GM18870 (cell line): ENCODE measurements at regions not wholly inside any gene's neighbourhood (a gene's known extent, or its start where the extent isn't known, plus 50 kb on each side); places are given as distances from the start of the nearest gene placed in this dataset.

Experiments used
- ATAC-seq: cut with Tn5 transposase; IDR thresholded peaks from one replicate; pipeline ENCODE4 v1.9.1; 2021; ENCODE audit warnings: moderate library complexity; ENCODE audit not compliant: unreplicated experiment

- no peak for ATAC-seq
These were observed 354.8 kb downstream of the MEIS1 start for GRCh38 chr2:66789741-66790140.

- ATAC-seq, result no peak
These were observed 355.8 kb downstream of the MEIS1 start for GRCh38 chr2:66790651-66791181.

GRCh38 chr2:66794070-66794469, 359.1 kb downstream of the MEIS1 start:
- no peak for ATAC-seq

GRCh38 chr2:66794551-66794950, 359.6 kb downstream of the MEIS1 start:
- no peak for ATAC-seq

- ATAC-seq, result no peak
These were observed 368.0 kb downstream of the MEIS1 start for GRCh38 chr2:66802877-66803276.

GRCh38 chr2:66803726-66804125, 368.8 kb downstream of the MEIS1 start:
- no peak for ATAC-seq

- ATAC-seq, result no peak
These were observed 370.3 kb downstream of the MEIS1 start for GRCh38 chr2:66805016-66805865.

GRCh38 chr2:66805968-66806367, 371.0 kb downstream of the MEIS1 start:
- no peak for ATAC-seq

GRCh38 chr2:66813525-66813924, 378.6 kb downstream of the MEIS1 start:
- no peak for ATAC-seq

- ATAC-seq, result no peak
These were observed 379.1 kb downstream of the MEIS1 start for GRCh38 chr2:66813976-66814375.

- no peak for ATAC-seq
These were observed 380.0 kb downstream of the MEIS1 start for GRCh38 chr2:66814916-66815315.

GRCh38 chr2:66815886-66816285, 381.0 kb downstream of the MEIS1 start:
- no peak for ATAC-seq

- no peak for ATAC-seq
These were observed 386.2 kb downstream of the MEIS1 start for GRCh38 chr2:66821168-66821567.

GRCh38 chr2:66822186-66822585, 387.3 kb downstream of the MEIS1 start:
- ATAC-seq, result no peak

GRCh38 chr2:66824926-66825325, 390.0 kb downstream of the MEIS1 start:
- no peak for ATAC-seq

- no peak for ATAC-seq
These were observed 392.9 kb downstream of the MEIS1 start for GRCh38 chr2:66827851-66828250.

GRCh38 chr2:66828876-66829275, 394.0 kb downstream of the MEIS1 start:
- no peak for ATAC-seq

- ATAC-seq, result no peak
These were observed 396.0 kb downstream of the MEIS1 start for GRCh38 chr2:66830881-66831280.

GRCh38 chr2:66832646-66833435, 397.9 kb downstream of the MEIS1 start:
- ATAC-seq, result no peak

GRCh38 chr2:66834859-66835258, 399.9 kb downstream of the MEIS1 start:
- no peak for ATAC-seq

GRCh38 chr2:66836851-66837250, 401.9 kb downstream of the MEIS1 start:
- ATAC-seq, result no peak
